Progenitor cell of endocrine pancreas (in vitro differentiated cells): ENCODE measurements at regions not wholly inside any gene's neighbourhood (a gene's known extent, or its start where the extent isn't known, plus 50 kb on each side); places are given as distances from the start of the nearest gene placed in this dataset.
"Not testable (repeated sequence)": the region's sequence is repeated elsewhere in the genome, so short reads cannot be mapped to it uniquely, and the experiment has no call there.

ENCODE experiments used
- DNase-seq: peaks from one replicate; pipeline ENCODE4 v3.0.0; 2021; ENCODE audit warnings: low spot score; ENCODE audit not compliant: unreplicated experiment
- H3K27ac Mint-ChIP-seq: 2 replicates; pipeline ENCODE4 v1.8.0; 2021; ENCODE audit warnings: mild to moderate bottlenecking, moderate library complexity, mixed read lengths
- H3K27me3 Mint-ChIP-seq: 2 replicates; pipeline ENCODE4 v1.8.0; 2021; ENCODE audit warnings: mixed read lengths
- H3K36me3 Mint-ChIP-seq: 2 replicates; pipeline ENCODE4 v1.8.0; 2022; ENCODE audit warnings: mixed read lengths; ENCODE audit not compliant: insufficient read depth
- H3K4me1 Mint-ChIP-seq: 2 replicates; pipeline ENCODE4 v1.8.0; 2021; ENCODE audit warnings: low read depth, mixed read lengths
- H3K4me3 Mint-ChIP-seq: 2 replicates; pipeline ENCODE4 v1.8.0; 2021; ENCODE audit warnings: low read depth, mild to moderate bottlenecking, moderate library complexity, mixed read lengths
- H3K9me3 Mint-ChIP-seq: 2 replicates; pipeline ENCODE4 v1.8.0; 2021; ENCODE audit warnings: low read depth, mixed read lengths
- TF ChIP-seq, protein P1 (sequence below): fragments of 200-600 bp; sonication (generic); IDR thresholded peaks from one replicate; pipeline ENCODE4 v1.5.0; 2021; ENCODE audit warnings: antibody characterized with exemption, mild to moderate bottlenecking; ENCODE audit not compliant: unreplicated experiment

DNA sequence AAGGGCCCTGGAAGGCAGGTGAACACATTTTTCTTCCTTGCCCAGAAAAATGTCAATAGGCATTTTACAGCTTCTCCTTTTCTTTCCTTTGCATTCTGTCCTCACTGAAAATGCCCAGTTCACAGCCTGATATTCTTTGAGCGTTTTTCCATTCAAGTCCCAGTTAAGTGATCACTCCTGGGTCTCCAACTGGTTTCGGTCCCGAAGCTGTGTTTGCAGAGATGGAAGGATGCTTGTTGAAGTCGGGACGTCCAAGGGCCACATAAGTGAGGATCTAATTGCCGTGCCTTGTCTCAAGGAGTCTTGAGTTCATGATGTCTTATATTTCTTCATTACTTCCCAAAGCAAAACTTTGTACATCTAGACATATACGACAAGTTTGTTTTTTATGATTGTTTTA is 208.7 kb upstream of the PRKCQ start:
- H3K4me3 Mint-ChIP-seq, result no peak overlapping the region
- no peaks in the 10 kb centered on the region for H3K36me3 Mint-ChIP-seq

DNA sequence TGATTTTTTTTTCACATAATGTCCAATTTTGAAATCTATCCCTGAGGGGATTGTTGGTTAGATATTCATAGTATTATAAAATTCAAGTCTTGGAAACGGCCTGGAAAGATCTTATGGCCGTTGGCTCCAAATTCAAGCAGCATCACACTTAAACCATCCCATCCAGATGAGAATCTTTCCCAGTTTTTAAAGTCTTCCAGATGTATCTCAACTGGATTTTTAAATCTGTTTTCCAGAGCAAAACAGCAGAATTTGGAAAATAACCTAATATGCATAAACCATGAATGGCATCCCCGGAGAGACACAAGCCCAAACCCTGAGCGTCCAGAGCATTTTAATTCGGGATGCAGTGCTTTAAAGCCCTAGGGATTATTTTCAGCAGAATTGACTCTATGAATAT is 208.2 kb upstream of the PRKCQ start:
- DNase-seq, result no peak
- Mint-ChIP-seq H3K9me3 (no peaks in the 10 kb centered on the region), H3K4me3 (no peak overlapping the region), H3K4me1 (peaks cover 2% of the 10 kb centered on the region), H3K27ac (no peak overlapping the region), H3K36me3 (no peaks in the 10 kb centered on the region), H3K27me3 (peaks cover 41% of the 10 kb centered on the region)
- TF ChIP-seq, protein P1, sequence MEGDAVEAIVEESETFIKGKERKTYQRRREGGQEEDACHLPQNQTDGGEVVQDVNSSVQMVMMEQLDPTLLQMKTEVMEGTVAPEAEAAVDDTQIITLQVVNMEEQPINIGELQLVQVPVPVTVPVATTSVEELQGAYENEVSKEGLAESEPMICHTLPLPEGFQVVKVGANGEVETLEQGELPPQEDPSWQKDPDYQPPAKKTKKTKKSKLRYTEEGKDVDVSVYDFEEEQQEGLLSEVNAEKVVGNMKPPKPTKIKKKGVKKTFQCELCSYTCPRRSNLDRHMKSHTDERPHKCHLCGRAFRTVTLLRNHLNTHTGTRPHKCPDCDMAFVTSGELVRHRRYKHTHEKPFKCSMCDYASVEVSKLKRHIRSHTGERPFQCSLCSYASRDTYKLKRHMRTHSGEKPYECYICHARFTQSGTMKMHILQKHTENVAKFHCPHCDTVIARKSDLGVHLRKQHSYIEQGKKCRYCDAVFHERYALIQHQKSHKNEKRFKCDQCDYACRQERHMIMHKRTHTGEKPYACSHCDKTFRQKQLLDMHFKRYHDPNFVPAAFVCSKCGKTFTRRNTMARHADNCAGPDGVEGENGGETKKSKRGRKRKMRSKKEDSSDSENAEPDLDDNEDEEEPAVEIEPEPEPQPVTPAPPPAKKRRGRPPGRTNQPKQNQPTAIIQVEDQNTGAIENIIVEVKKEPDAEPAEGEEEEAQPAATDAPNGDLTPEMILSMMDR, result no peak

More for the DNA sequence above, 208.7 kb upstream of the PRKCQ start:
- no peak for DNase-seq
- H3K9me3 Mint-ChIP-seq, result no peaks in the 10 kb centered on the region
- TF ChIP-seq, protein P1, result no peak
- no peak overlapping the region for H3K27ac Mint-ChIP-seq
- peaks cover 2% of the 10 kb centered on the region for H3K4me1 Mint-ChIP-seq
- H3K27me3 Mint-ChIP-seq, result peaks cover 40% of the 10 kb centered on the region

DNA sequence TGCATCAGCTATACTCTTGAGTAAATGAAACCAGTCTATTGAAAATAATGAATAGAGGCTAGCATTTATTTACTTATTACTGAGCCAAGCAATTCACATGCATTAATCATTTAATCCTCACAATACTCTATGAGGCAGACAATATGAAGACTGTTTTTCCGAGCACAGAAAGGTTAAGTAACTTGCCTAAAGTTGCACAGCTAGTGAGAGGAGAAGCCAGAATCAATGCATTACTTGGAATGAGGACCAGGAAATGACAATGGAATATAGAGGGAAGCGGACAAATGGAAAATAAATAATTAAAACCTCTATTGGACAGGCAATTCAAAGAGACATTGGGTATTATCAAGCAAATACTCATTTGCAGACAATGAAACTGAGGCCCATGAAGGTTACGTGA is 207.6 kb upstream of the PRKCQ start:
- Mint-ChIP-seq H3K27ac (no peak overlapping the region), H3K4me1 (peaks cover 2% of the 10 kb centered on the region), H3K36me3 (no peaks in the 10 kb centered on the region), H3K4me3 (no peak overlapping the region), H3K9me3 (no peaks in the 10 kb centered on the region), H3K27me3 (peaks cover 45% of the 10 kb centered on the region)
- no peak for DNase-seq
- TF ChIP-seq, protein P1, result no peak

DNA sequence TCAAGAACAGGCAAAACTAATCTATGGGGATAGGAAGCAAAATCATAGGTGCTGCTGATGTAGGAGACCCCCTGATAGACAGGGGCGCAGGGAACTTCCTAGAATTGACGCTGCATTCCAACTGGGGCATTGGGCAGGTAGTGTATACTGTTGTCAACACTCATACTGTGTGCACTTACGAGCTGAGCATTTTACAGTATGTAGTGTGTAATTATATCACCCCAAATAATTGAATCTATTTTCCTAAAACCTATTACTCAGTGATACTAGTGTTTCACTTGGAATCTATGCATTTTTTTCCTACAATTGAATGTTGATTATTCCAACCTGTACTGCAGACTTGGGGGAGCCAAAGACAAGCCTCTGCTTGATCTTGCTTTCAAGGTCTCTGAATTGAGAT is 207.0 kb upstream of the PRKCQ start:
- H3K27ac Mint-ChIP-seq, result no peak overlapping the region
- H3K4me1 Mint-ChIP-seq, result peaks cover 2% of the 10 kb centered on the region
- no peaks in the 10 kb centered on the region for H3K36me3 Mint-ChIP-seq
- no peak overlapping the region for H3K4me3 Mint-ChIP-seq
- TF ChIP-seq, protein P1, result no peak
- H3K9me3 Mint-ChIP-seq, result no peaks in the 10 kb centered on the region
- DNase-seq, result no peak
- peaks cover 41% of the 10 kb centered on the region for H3K27me3 Mint-ChIP-seq

DNA sequence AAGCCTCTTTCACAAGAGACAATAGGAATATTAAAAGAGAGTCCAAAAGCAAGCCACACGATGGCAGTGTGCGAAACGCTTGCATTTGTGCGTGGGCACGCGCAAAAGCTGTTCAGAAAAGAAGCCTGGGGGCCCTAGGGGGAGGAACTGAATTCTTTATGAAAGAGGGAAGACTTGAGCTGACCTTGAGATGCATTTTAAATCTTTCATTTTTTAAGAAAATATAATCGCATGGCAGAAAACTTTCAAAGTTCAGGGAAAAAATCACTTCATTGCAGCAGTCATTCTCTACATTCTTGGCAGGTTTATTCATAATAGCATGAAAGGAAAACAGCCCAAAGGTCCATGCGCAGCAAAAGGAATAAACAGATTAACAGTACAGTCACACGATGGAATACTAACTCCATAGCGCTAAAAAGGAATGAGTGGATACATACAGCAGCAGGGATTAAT is 206.5 kb upstream of the PRKCQ start:
- DNase-seq, result no peak
- Mint-ChIP-seq H3K27me3 (peaks cover 40% of the 10 kb centered on the region), H3K4me3 (no peak overlapping the region), H3K27ac (no peak overlapping the region), H3K36me3 (no peaks in the 10 kb centered on the region), H3K9me3 (no peaks in the 10 kb centered on the region), H3K4me1 (peaks cover 3% of the 10 kb centered on the region)
- TF ChIP-seq, protein P1, result peak; percentile 21

DNA sequence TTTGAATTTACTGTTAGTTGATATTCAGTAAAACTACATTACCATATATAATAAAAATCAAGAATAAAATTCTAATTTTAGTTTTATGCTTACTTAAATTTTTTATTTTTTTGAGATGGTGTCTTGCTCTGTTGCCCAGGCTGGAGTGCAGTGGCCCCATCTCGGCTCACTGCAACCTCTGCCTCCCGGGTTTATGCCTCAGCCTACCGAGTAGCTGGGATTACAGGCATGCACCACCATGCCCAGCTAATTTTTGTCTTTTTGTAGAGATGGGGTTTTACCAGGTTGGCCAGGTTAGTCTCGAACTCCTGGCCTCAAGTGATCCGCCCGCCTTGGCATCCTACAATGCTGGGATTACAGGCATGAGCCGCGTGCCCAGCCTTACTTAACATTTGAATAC is 204.4 kb upstream of the PRKCQ start:
- DNase-seq, H3K27ac Mint-ChIP-seq, H3K4me1 Mint-ChIP-seq, H3K4me3 Mint-ChIP-seq, H3K36me3 Mint-ChIP-seq, H3K9me3 Mint-ChIP-seq: not testable (repeated sequence)
- H3K27me3 Mint-ChIP-seq, result peaks cover 29% of the 10 kb centered on the region
